GM19023 (cell line): ENCODE measurements at regions not wholly inside any gene's neighbourhood (a gene's known extent, or its start where the extent isn't known, plus 50 kb on each side); places are given as distances from the start of the nearest gene placed in this dataset.

Source experiments
- ATAC-seq: cut with Tn5 transposase; IDR thresholded peaks from one replicate; pipeline ENCODE4 v1.9.1; 2021; ENCODE audit warnings: mild to moderate bottlenecking, moderate library complexity; ENCODE audit not compliant: unreplicated experiment

GRCh38 chr2:147384659-147385058 lies 460.2 kb upstream of the ACVR2A start:
- ATAC-seq, result no peak

DNA sequence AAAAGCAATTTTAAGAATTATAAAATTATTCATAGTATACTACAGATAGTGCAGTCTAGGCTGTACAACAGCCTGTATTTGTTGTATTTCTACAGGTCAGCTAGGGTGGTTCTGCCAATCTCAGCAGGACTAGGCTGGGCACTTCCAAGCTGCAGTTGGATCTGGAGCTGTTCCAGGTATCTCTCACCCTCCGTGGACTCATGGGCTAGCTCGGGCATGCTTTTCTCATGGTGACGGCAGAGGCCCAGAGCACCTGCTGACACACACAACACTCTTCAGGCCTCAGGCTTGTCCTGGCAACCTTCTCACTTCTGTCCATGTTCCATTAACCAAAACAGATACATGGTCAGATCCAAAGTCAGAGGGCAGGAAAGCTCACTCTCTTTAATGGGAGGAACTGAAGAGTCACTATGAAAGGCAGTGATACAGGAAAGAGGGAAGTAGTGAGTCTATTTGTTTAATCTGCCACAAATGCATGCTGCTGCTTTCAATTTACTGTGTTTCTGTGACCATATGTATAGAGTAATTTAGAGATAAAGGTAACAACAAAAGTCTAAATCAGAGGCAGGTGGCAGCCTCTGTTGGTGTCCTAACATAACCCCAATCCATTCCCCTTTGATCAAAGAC lies 462.4 kb upstream of the ACVR2A start:
- ATAC-seq, result no peak

DNA sequence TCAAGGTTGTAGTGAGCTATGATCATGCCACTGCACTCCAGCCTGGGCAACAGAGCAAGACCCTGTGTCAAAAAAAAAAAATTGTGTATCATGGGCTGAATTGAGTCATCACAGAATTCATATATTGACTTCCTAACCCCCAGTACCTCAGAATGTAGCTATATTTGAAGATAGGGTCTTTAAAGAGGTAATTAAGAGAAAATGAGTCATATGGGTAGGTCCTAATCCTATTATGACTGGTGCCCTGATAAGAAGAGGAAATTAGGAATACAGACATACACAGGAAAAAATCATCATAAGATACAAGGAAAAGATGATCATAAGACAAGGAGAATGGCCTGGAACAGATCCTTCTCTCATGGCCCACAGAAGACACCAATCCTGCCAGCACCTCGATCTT lies 466.4 kb upstream of the ACVR2A start:
- no peak for ATAC-seq

DNA sequence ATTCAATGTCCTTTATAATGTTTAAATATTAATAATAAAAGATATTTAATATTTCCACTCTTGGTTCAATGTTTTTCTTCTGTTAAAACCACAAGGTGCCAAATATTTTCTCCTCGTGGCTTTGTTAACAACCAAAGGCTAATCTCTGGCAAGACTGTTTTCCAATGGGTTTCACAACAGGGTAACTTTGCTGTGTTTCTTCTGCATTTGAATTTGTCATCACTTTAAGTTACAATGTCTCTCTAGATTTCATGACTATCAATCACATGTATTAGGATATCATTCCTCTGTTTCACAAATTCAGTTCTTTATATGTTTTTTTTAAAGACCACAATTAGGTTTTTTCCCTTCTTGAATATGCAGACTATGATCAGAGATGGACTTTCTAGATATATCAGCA lies 469.8 kb upstream of the ACVR2A start:
- ATAC-seq, result no peak

DNA sequence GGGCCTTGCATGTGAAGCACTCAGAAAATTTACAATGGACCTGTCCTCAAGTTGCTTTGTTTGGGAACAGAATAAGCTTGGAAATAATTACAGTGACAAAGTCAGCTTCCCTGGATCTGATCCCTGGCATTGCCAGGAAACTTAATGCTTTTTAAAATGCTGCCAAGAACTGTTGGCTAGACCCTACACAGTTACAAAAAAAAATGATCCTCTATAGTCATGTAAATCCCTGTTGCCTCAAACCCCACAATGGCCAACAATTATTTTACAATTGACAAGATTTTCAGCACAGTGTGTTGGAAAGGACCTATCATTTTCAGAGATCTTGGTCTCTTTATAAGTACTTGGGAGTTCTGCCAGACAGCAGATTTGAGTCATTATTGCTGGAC lies 470.4 kb upstream of the ACVR2A start:
- no peak for ATAC-seq

- no peak for ATAC-seq
Measured at GRCh38 chr2:147373800-147374422, 470.9 kb upstream of the ACVR2A start.

DNA sequence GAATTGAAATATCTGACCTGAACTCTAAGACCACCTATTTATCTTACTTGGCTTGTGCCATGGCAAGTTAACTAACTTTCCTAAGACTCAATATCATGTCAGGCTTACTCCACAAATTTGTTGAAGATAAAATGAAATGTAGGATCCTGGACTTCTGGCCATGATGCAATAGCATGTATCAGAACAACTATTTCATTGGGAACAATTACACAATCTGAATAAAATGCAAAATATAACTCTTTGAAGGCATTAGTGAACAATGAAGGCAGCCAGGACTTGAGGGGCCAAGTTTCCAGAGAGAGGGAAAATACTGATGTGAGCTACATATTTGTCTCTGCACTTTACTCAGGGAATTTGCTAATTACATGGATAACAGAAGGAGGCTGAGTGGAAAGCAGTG lies 476.5 kb upstream of the ACVR2A start:
- no peak for ATAC-seq

DNA sequence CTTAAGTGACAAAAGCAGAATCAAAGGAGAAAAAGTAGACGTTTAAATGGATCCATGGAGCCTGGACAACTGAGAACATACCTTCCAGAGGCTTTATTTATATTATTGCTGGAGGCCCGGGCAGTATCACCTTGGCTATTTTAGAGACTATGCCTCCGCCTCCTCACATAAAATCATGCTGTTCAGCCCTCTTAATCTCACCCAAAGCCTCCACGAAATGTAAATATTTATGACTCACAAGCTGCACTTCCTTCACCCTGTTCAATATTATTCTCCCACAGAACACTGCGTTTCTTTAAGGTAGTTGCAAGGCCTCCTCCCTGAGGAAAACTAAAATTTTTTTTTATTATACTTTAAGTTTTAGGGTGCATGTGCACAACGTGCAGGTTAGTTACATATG lies 478.6 kb upstream of the ACVR2A start:
- no peak for ATAC-seq

- ATAC-seq, result no peak
Measured at GRCh38 chr2:147365622-147366021, 479.2 kb upstream of the ACVR2A start.

DNA sequence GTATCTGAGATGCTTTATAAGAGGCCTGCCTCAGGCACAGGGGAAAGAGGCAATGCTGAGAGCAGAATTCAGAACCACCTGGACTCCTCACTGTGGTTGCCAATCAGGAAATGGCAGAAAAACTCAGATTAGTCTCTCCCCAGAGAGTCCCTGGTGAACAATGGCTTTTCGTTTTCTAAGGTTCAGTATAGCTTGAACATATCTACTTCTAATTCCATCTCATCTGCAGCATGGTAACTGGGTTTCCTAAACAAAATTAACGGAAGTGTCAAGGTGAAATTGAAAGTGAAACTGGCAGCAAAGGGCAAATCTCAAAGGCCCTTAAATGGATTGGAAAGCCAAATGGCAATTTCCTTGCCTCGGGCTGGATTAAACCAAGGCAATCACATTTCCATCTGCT lies 480.2 kb upstream of the ACVR2A start:
- no peak for ATAC-seq

DNA sequence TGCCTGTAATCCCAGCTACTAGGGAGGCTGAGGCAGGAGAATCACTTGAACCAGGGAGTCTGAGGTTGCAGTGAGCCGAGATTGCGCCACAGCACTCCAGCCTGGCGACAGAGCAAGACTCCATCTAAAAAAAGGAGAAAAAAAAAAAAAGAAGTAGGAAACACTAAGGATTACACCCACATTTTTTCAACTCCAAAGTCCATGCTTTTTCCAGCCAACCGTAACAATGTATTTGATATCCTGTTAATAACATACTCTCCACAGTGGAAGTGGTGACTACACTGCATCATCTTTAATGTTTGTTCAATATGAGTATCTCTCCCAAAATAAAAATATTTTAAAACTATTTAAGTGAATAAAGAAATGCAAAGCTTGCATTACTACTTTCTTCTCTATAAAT lies 481.6 kb upstream of the ACVR2A start:
- ATAC-seq, result no peak

GRCh38 chr2:147358375-147358774 lies 486.5 kb upstream of the ACVR2A start:
- ATAC-seq, result no peak

- ATAC-seq, result no peak
Measured at GRCh38 chr2:147356157-147356556, 488.7 kb upstream of the ACVR2A start.

GRCh38 chr2:147355706-147356105 lies 489.1 kb upstream of the ACVR2A start:
- ATAC-seq, result no peak

GRCh38 chr2:147353072-147353381 lies 491.8 kb upstream of the ACVR2A start:
- ATAC-seq, result no peak

GRCh38 chr2:147352264-147353071 lies 492.4 kb upstream of the ACVR2A start:
- no peak for ATAC-seq

GRCh38 chr2:147351784-147352183 lies 493.0 kb upstream of the ACVR2A start:
- ATAC-seq, result no peak

- ATAC-seq, result no peak
Measured at GRCh38 chr2:147348931-147349555, 495.8 kb upstream of the ACVR2A start.

DNA sequence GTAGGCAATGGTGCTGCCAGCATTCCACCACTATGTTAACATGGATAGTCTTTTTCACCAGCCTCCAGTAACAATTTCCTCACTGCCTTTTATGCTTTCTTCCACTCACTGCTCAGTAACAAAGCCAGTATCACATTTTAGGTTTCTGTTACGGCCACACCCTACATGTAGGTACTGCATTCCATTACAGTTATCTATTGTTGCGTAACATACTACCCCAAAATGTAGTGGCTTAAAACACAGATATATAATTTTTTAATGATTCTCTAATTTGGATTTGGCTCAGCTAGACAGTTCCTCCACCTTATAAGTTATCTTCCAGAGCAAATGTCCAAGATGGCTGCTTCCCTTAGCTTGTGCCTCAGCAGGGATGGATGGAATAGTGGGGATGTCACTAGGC lies 498.7 kb upstream of the ACVR2A start:
- ATAC-seq, result no peak

GRCh38 chr2:147345246-147345645 lies 499.6 kb upstream of the ACVR2A start:
- no peak for ATAC-seq

GRCh38 chr2:147342329-147342728 lies 502.5 kb upstream of the ACVR2A start:
- no peak for ATAC-seq
